Hepatocyte (in vitro differentiated cells): ENCODE measurements at regions not wholly inside any gene's neighbourhood (a gene's known extent, or its start where the extent isn't known, plus 50 kb on each side); places are given as distances from the start of the nearest gene placed in this dataset.

Experiments used
- CTCF ChIP-seq: fragments of 200-600 bp; sonication (generic); IDR thresholded peaks from 2 replicates; pipeline ENCODE4 v1.5.1; 2016; ENCODE audit warnings: antibody characterized with exemption, mild to moderate bottlenecking; ENCODE audit not compliant: poor library complexity
- EZH2 ChIP-seq: fragments of 200-600 bp; sonication (generic); IDR thresholded peaks from 2 replicates; pipeline ENCODE4 v1.6.1; 2016; ENCODE audit warnings: antibody characterized with exemption, mild to moderate bottlenecking, borderline replicate concordance
- EZH2phosphoT487 ChIP-seq: fragments of 200-600 bp; sonication (generic); IDR thresholded peaks from one replicate; pipeline ENCODE4 v1.6.1; 2018; ENCODE audit warnings: antibody characterized with exemption, mild to moderate bottlenecking, low read depth, moderate library complexity; ENCODE audit not compliant: unreplicated experiment, severe bottlenecking

- TF ChIP-seq EZH2: no peak
- TF ChIP-seq CTCF: no peak
- no peak for TF ChIP-seq EZH2phosphoT487
These were observed 266.3 kb downstream of the PDGFC start for GRCh38 chr4:156705311-156705710.
